GM06990 (cell line): ENCODE measurements at regions not wholly inside any gene's neighbourhood (a gene's known extent, or its start where the extent isn't known, plus 50 kb on each side); places are given as distances from the start of the nearest gene placed in this dataset.

Experiments used
- DNase-seq: peaks from one replicate; pipeline ENCODE4 v3.0.0-alpha.2; 2011; ENCODE audit not compliant: insufficient read length; ENCODE audit errors: extremely low read depth
- H3K27me3 ChIP-seq: replicated peaks from 2 replicates; pipeline ENCODE4 v1.6.0; 2011; ENCODE audit warnings: low read length; ENCODE audit not compliant: control insufficient read depth, insufficient read depth
- H3K36me3 ChIP-seq: 2 replicates; pipeline ENCODE4 v1.5.1; 2011; ENCODE audit warnings: low read length; ENCODE audit not compliant: control insufficient read depth, insufficient read depth
- H3K4me3 ChIP-seq: replicated peaks from 2 replicates; pipeline ENCODE4 v1.5.1; 2011; ENCODE audit warnings: low read depth, mild to moderate bottlenecking, control low read depth, low read length
- CTCF ChIP-seq: IDR thresholded peaks from 2 replicates; pipeline ENCODE4 v1.5.1; 2011; ENCODE audit warnings: low read length, control low read depth, mild to moderate bottlenecking, inconsistent platforms; ENCODE audit not compliant: insufficient read depth, poor library complexity, severe bottlenecking

DNA sequence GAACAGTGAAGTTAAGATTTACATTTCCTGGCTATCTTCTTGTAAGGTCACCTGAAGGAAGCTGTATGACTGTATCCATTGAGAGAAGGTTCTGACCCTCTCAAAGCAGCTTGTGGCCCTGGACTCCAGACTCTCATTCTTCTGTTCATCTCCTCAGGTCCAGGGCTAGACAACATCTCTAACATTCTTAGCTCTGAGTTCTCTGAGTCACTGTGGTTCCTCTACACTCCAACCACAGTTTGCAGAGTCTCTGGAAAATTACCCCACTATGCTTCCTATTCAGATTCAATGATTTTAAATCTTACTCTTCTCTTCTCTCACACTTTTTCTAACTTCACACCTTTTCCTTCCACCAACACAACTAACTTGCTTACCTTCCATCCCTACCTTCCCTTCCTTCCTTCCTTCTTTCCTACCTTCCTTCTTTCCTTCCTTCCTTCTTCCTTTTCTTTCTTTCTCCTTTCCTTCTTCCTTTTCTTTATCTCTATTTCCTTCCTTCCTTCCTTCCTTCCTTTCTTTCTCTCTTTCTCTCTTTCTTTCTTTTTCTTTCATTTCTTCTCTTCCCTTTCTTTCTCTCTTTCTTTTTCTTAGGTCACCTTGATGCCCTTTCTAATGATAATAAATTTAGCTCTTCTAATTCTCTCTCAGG, 824.3 kb upstream of the ZEB2 start:
- Histone ChIP-seq H3K4me3 (no peak overlapping the region), H3K27me3 (no peaks in the 10 kb centered on the region), H3K36me3 (no peaks in the 10 kb centered on the region)
- no peak for DNase-seq
- no peak for TF ChIP-seq CTCF

DNA sequence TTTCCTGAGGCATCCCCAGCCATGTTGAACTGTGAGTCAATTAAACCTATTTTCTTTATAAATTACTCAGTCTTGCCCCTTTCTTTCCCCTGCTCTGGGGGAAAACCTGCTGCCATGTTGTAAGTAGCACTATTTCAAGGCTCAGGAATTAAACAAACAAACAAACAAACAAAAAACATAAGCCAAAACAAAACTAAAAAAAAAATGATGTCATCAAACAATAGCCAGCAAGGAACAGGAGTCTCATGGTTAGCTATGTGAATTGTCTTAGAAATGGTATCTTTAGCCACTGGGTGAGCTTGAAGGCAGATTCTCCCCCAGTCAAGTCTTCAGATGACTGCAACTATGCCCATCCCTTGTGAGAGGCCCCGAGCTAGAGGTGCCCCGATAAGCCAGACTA, 823.4 kb upstream of the ZEB2 start:
- H3K27me3 ChIP-seq: no peaks in the 10 kb centered on the region
- H3K36me3 ChIP-seq: no peaks in the 10 kb centered on the region
- no peak for TF ChIP-seq CTCF
- H3K4me3 ChIP-seq: no peak overlapping the region
- no peak for DNase-seq

GRCh38 chr2:145341536-145341935, 821.6 kb upstream of the ZEB2 start:
- Histone ChIP-seq H3K4me3 (no peak overlapping the region), H3K36me3 (no peaks in the 10 kb centered on the region), H3K27me3 (no peaks in the 10 kb centered on the region)
- DNase-seq: no peak
- no peak for TF ChIP-seq CTCF

DNA sequence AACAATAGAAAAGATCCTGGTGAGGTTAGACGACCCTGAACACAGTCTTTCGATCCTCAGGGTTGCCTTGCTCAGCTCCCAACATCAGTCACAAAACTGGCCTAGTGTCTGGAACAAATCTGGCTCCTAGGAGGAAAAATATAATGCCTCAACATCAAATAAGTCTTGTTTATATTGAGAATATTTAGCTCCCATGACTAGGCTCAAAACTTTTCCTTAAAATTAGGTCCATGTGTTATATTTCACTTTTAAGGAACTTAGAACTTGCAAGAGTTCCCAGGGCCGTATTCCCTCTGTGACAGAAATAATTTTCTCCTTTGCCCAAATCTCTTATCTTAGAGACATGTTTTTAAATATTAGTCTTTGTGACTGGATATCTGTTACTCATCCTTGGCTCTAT, 819.7 kb upstream of the ZEB2 start:
- no peak for TF ChIP-seq CTCF
- no peak for DNase-seq
- H3K4me3 ChIP-seq: no peak overlapping the region
- H3K36me3 ChIP-seq: no peaks in the 10 kb centered on the region
- H3K27me3 ChIP-seq: no peaks in the 10 kb centered on the region

- TF ChIP-seq CTCF: no peak
- Histone ChIP-seq H3K36me3 (no peaks in the 10 kb centered on the region), H3K27me3 (no peaks in the 10 kb centered on the region), H3K4me3 (no peak overlapping the region)
- DNase-seq: no peak
These were observed 812.4 kb upstream of the ZEB2 start for GRCh38 chr2:145332210-145332898.

DNA sequence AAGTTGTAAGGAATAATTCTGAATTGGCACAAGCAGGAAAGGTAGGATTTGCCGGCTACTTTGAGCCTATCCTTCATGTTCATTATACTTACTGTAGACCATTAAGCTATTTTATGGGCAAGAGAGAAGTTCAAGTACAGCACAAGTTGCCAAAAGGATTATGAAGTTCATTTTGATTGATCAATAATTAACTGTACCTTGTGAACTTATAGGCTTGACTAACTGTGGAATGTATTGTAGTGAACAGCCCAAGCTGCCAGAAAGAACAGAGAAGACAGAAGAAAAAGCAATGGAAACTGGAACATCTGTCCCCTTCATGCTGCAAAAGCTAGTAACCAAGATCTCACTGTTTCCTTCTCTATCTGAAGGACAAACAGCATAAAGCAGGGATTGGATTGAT, 810.1 kb upstream of the ZEB2 start:
- no peak for TF ChIP-seq CTCF
- no peaks in the 10 kb centered on the region; the same call in 1 of the 2 replicates for H3K27me3 ChIP-seq
- H3K4me3 ChIP-seq: no peak overlapping the region
- H3K36me3 ChIP-seq: no peaks in the 10 kb centered on the region
- DNase-seq: no peak
